ENCODE measurements at regions not wholly inside any gene's neighbourhood (a gene's known extent, or its start where the extent isn't known, plus 50 kb on each side); places are given as distances from the start of the nearest gene placed in this dataset.

DNA sequence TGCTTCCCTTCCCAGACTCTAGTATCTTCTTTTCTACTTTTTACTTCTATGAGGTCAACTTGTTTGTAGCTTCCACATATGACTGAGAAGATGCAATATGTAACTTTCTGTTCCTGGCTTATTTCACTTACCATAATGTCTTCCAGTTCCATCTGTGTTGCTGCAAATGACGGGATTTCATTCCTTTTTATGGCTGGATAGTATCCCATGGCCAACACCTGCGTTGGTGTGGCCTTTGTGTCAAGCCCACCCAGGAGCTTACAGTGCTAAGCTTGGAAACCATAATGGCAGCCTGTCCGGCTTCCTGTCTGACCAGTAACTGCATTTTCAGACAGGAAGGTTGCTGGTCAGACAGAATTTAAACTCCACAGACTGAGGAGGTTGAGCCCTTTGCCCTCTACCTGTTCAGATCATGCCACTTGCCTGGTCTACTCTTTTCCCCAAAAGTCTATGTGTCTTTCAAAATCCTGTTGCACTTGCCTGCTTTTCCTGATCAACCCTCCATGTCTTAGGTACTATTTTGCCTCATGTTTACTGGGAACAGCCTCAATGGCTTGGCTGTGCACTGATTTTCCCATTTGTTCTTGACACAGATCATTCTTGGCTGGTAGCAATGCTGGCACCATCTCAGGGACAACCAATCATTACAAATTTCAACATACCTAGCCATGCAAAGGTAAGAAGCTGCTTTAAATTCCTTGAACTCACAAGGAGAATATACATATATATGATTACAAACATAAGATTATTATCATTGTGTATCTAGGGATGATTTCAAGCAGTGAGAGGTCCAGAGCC, 114.3 kb upstream of the PLEKHG1 start:
- POLR2A ChIA-PET, result no interaction called here
- no peak overlapping the region for H2AFZ ChIP-seq (ENCODE audit: insufficient read depth, low read depth, low read length, poor library complexity, severe bottlenecking)

GRCh38 chr6:150486048-150486447, 113.6 kb upstream of the PLEKHG1 start:
- peaks cover under 1% of the 10 kb centered on the region for H3K4me1 Mint-ChIP-seq
- Histone ChIP-seq H3K27me3 (replicated peaks in 1 of 4; ENCODE audit: control extremely low read depth in 1 of 4, control insufficient read depth in 3 of 4, insufficient read depth in 4 of 4, low read length in 3 of 4) (no peaks in the 10 kb centered on the region), H3K36me3 (replicated peaks in 1 of 2; ENCODE audit: control extremely low read depth in 1 of 2, control insufficient read depth in 1 of 2, extremely low read depth in 1 of 2, insufficient read depth in 2 of 2, low read length in 1 of 2) (no peaks in the 10 kb centered on the region), H3K9me3 (ENCODE audit: control extremely low read depth in 1 of 3, control insufficient read depth in 2 of 3, insufficient read depth in 1 of 3, low read length in 2 of 3) (no peaks in the 10 kb centered on the region), H3K79me2 (ENCODE audit: control insufficient read depth, insufficient read depth, low read length) (no peaks in the 10 kb centered on the region), H3K27ac (ENCODE audit: low read length in 2 of 2) (no peak overlapping the region), H4K20me1 (ENCODE audit: control insufficient read depth, insufficient read depth, low read length, poor library complexity, severe bottlenecking) (no peaks in the 10 kb centered on the region), H3K9ac (ENCODE audit: low read length) (no peak overlapping the region), H2AFZ (ENCODE audit: insufficient read depth, low read depth, low read length, poor library complexity, severe bottlenecking) (no peak overlapping the region), H3K4me2 (replicated peaks; ENCODE audit: low read depth, low read length, poor library complexity, severe bottlenecking) (no peak overlapping the region), H3K4me3 (ENCODE audit: control extremely low read depth in 1 of 5, extremely low read depth in 1 of 5, insufficient read depth in 1 of 5, low read depth in 2 of 5, low read length in 4 of 5) (no peak overlapping the region), H3K4me1 (ENCODE audit: control insufficient read depth in 2 of 2, insufficient read depth in 2 of 2, low read length in 2 of 2) (no peaks in the 10 kb centered on the region)
- peaks cover under 1% of the 10 kb centered on the region for H3K27me3 Mint-ChIP-seq
- intact Hi-C loops (cut with micrococcal nuclease), result no loop called here
- ATAC-seq (ENCODE audit: low read depth), result no peak
- TF ChIP-seq, protein P1, sequence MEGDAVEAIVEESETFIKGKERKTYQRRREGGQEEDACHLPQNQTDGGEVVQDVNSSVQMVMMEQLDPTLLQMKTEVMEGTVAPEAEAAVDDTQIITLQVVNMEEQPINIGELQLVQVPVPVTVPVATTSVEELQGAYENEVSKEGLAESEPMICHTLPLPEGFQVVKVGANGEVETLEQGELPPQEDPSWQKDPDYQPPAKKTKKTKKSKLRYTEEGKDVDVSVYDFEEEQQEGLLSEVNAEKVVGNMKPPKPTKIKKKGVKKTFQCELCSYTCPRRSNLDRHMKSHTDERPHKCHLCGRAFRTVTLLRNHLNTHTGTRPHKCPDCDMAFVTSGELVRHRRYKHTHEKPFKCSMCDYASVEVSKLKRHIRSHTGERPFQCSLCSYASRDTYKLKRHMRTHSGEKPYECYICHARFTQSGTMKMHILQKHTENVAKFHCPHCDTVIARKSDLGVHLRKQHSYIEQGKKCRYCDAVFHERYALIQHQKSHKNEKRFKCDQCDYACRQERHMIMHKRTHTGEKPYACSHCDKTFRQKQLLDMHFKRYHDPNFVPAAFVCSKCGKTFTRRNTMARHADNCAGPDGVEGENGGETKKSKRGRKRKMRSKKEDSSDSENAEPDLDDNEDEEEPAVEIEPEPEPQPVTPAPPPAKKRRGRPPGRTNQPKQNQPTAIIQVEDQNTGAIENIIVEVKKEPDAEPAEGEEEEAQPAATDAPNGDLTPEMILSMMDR (IDR thresholded peaks at IDR 0.05), result no peak
- no peak for TF ChIP-seq EZH2 (IDR thresholded peaks at IDR 0.05; ENCODE audit: borderline replicate concordance, insufficient read depth, low read depth, low read length, poor library complexity, severe bottlenecking)
- WGBS (ENCODE audit: insufficient coverage), result 72% methylated on average over 6 of the region's 6 CpGs
- H3K27ac Mint-ChIP-seq, result no peak overlapping the region
- DNase-seq, result no peak
- H3K4me3 Mint-ChIP-seq, result no peak overlapping the region
- no peaks in the 10 kb centered on the region for H3K9me3 Mint-ChIP-seq (ENCODE audit: insufficient read depth)
- ChIA-PET POLR2A (interaction anchor here (0.6 kb wide), 1 partner anchor 27 kb away, joined by 3 read pairs; no protein-coding TSS in a partner anchor), CTCF (no interaction called here)

More for the DNA sequence above, 114.3 kb upstream of the PLEKHG1 start:
- Histone ChIP-seq H3K4me1 (ENCODE audit: control insufficient read depth in 2 of 2, insufficient read depth in 2 of 2, low read length in 2 of 2) (no peaks in the 10 kb centered on the region), H3K27me3 (replicated peaks in 1 of 4; ENCODE audit: control extremely low read depth in 1 of 4, control insufficient read depth in 3 of 4, insufficient read depth in 4 of 4, low read length in 3 of 4) (no peaks in the 10 kb centered on the region), H3K27ac (ENCODE audit: low read length in 2 of 2) (no peak overlapping the region), H3K4me3 (ENCODE audit: control extremely low read depth in 1 of 5, extremely low read depth in 1 of 5, insufficient read depth in 1 of 5, low read depth in 2 of 5, low read length in 4 of 5) (no peak overlapping the region), H3K9ac (ENCODE audit: low read length) (no peak overlapping the region), H3K4me2 (replicated peaks; ENCODE audit: low read depth, low read length, poor library complexity, severe bottlenecking) (no peak overlapping the region), H3K79me2 (ENCODE audit: control insufficient read depth, insufficient read depth, low read length) (no peaks in the 10 kb centered on the region), H4K20me1 (ENCODE audit: control insufficient read depth, insufficient read depth, low read length, poor library complexity, severe bottlenecking) (no peaks in the 10 kb centered on the region), H3K36me3 (replicated peaks in 1 of 2; ENCODE audit: control extremely low read depth in 1 of 2, control insufficient read depth in 1 of 2, extremely low read depth in 1 of 2, insufficient read depth in 2 of 2, low read length in 1 of 2) (no peaks in the 10 kb centered on the region), H3K9me3 (ENCODE audit: control extremely low read depth in 1 of 3, control insufficient read depth in 2 of 3, insufficient read depth in 1 of 3, low read length in 2 of 3) (no peaks in the 10 kb centered on the region)
- peaks cover 4% of the 10 kb centered on the region for H3K27me3 Mint-ChIP-seq
- DNase-seq (no peak), ATAC-seq (ENCODE audit: low read depth) (no peak)
- intact Hi-C loops (cut with micrococcal nuclease), result no loop called here
- no peaks in the 10 kb centered on the region for H3K9me3 Mint-ChIP-seq (ENCODE audit: insufficient read depth)
- 94% methylated on average over 3 of the region's 3 CpGs for WGBS (ENCODE audit: insufficient coverage)
- no peaks in the 10 kb centered on the region for H3K4me1 Mint-ChIP-seq
- H3K4me3 Mint-ChIP-seq, result no peak overlapping the region
- no peak overlapping the region for H3K27ac Mint-ChIP-seq
- CTCF ChIA-PET, result no interaction called here
- no peak for TF ChIP-seq EZH2 (IDR thresholded peaks at IDR 0.05; ENCODE audit: borderline replicate concordance, insufficient read depth, low read depth, low read length, poor library complexity, severe bottlenecking)
- TF ChIP-seq, protein P1 (IDR thresholded peaks at IDR 0.05), result no peak

Measured in B cell (primary cell).